ENCODE measurements at regions not wholly inside any gene's neighbourhood (a gene's known extent, or its start where the extent isn't known, plus 50 kb on each side); places are given as distances from the start of the nearest gene placed in this dataset.
"Not testable (repeated sequence)": the region's sequence is repeated elsewhere in the genome, so short reads cannot be mapped to it uniquely, and the experiment has no call there.

GRCh38 chrX:56618323-56618722, 54.9 kb downstream of the UBQLN2 start:
- CTCF ChIA-PET, result no interaction called here
- no peak overlapping the region for H3K27ac ChIP-seq
- DNase-seq (ENCODE audit: low spot score), result no peak
- TF ChIP-seq CTCF (conservative IDR thresholded peaks at IDR 0.05; ENCODE audit: low read depth), result no peak
- POLR2A ChIA-PET (ENCODE audit: low non-redundant PET), result no interaction called here

- CTCF ChIA-PET, result interaction anchor here (0.7 kb wide), 1 partner anchor 24 kb away, joined by 3 read pairs; no protein-coding TSS in a partner anchor
- H3K27ac ChIP-seq, result no peak overlapping the region
- DNase-seq (ENCODE audit: low spot score), result no peak
- POLR2A ChIA-PET (ENCODE audit: low non-redundant PET), result no interaction called here
- TF ChIP-seq CTCF (conservative IDR thresholded peaks at IDR 0.05; ENCODE audit: low read depth), result no peak
Measured at GRCh38 chrX:56623316-56623715, 59.9 kb downstream of the UBQLN2 start.

- H3K27ac ChIP-seq; POLR2A ChIA-PET (ENCODE audit: low non-redundant PET); DNase-seq (ENCODE audit: low spot score); CTCF ChIA-PET: not testable (repeated sequence)
Measured at GRCh38 chrX:56635060-56635459, 71.6 kb downstream of the UBQLN2 start.

- POLR2A ChIA-PET (ENCODE audit: low non-redundant PET), result no interaction called here
- CTCF ChIA-PET, result no interaction called here
- no peak for TF ChIP-seq CTCF (conservative IDR thresholded peaks at IDR 0.05; ENCODE audit: low read depth)
- no peak overlapping the region for H3K27ac ChIP-seq
- DNase-seq (ENCODE audit: low spot score), result no peak
Measured at GRCh38 chrX:56661193-56661592, 67.8 kb upstream of the NBDY start.
